ENCODE measurements at regions not wholly inside any gene's neighbourhood (a gene's known extent, or its start where the extent isn't known, plus 50 kb on each side); places are given as distances from the start of the nearest gene placed in this dataset.

DNA sequence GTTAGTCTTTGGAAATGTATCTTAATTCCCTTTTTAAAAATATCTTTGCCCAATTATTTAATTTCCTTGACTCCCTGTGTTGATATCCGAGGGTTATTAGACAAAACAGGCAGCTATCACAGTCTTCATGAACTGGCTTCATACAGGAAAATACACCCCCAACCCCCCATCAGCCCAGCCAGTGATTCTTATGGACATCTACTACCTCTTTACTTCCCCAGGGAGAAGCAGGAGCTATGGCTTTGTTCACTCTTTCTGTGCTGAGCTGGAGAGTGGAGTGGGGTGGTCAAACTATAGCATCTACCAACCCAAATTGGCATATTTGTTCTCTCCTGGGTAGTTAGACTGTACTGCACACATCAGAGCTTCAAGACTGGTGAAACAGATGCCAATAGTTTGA is 134.4 kb upstream of the SLC38A2 start:
- Histone ChIP-seq H3K4me1 (ENCODE audit: control insufficient read depth, extremely low read depth, insufficient read depth, low read length) (peaks cover 23% of the 10 kb centered on the region), H3K9me3 (ENCODE audit: control insufficient read depth, low read depth, low read length) (peaks cover 2% of the 10 kb centered on the region), H3K9me1 (ENCODE audit: control insufficient read depth, extremely low read depth, insufficient read depth, low read length) (no peaks in the 10 kb centered on the region), H3K4me3 (ENCODE audit: control insufficient read depth in 2 of 3, extremely low read depth in 1 of 3, insufficient read depth in 2 of 3, low read depth in 1 of 3, low read length in 3 of 3) (no peak overlapping the region), H3K9ac (ENCODE audit: control insufficient read depth, extremely low read depth, insufficient read depth, low read length) (no peak overlapping the region), H3K4me2 (ENCODE audit: control insufficient read depth, extremely low read depth, insufficient read depth, low read depth, low read length) (no peak overlapping the region), H4K20me1 (ENCODE audit: control insufficient read depth, extremely low read depth, insufficient read depth, low read length) (no peaks in the 10 kb centered on the region), H3K36me3 (ENCODE audit: control insufficient read depth in 2 of 2, extremely low read depth in 1 of 2, insufficient read depth in 2 of 2, low read length in 2 of 2) (peaks cover 0 to 4% of the 10 kb centered on the region in 2 experiments), H3K27me3 (ENCODE audit: control insufficient read depth, extremely low read depth, insufficient read depth, low read length) (no peaks in the 10 kb centered on the region), H3K79me2 (ENCODE audit: control insufficient read depth, insufficient read depth, low read length) (no peaks in the 10 kb centered on the region), H2AFZ (ENCODE audit: control insufficient read depth, low read length) (no peak overlapping the region), H3K27ac (ENCODE audit: control insufficient read depth, insufficient read depth, low read length) (no peak overlapping the region)
- DNase-seq (ENCODE audit: low read depth, low spot score) (no peak), FAIRE-seq (no peak)
- TF ChIP-seq EZH2 (IDR thresholded peaks at IDR 0.05; ENCODE audit: low read length) (no peak), CTCF (optimal IDR thresholded peaks at IDR 0.05 in 1 of 3, IDR thresholded peaks at IDR 0.05 in 1 of 3, conservative IDR thresholded peaks at IDR 0.05 in 1 of 3; ENCODE audit: extremely low read depth in 1 of 3, insufficient read depth in 2 of 3, low read length in 3 of 3) (no peak)
- dilution Hi-C loops (cut with MboI; ENCODE audit: extremely low pct_ligation_motif_present, low sequenced_read_pairs): no loop called here

- TF ChIP-seq EZH2 (IDR thresholded peaks at IDR 0.05; ENCODE audit: low read length) (no peak), CTCF (optimal IDR thresholded peaks at IDR 0.05 in 1 of 3, IDR thresholded peaks at IDR 0.05 in 1 of 3, conservative IDR thresholded peaks at IDR 0.05 in 1 of 3; ENCODE audit: extremely low read depth in 1 of 3, insufficient read depth in 2 of 3, low read length in 3 of 3) (no peak)
These were observed 133.6 kb upstream of the SLC38A2 start for GRCh38 chr12:46506198-46506597.

More at GRCh38 chr12:46506198-46506597, 133.6 kb upstream of the SLC38A2 start:
- no peak for DNase-seq (ENCODE audit: low read depth, low spot score)
- Histone ChIP-seq H3K79me2 (ENCODE audit: control insufficient read depth, insufficient read depth, low read length) (no peaks in the 10 kb centered on the region), H3K4me2 (ENCODE audit: control insufficient read depth, extremely low read depth, insufficient read depth, low read depth, low read length) (no peak overlapping the region), H2AFZ (ENCODE audit: control insufficient read depth, low read length) (no peak overlapping the region), H3K27ac (ENCODE audit: control insufficient read depth, insufficient read depth, low read length) (no peak overlapping the region), H3K27me3 (ENCODE audit: control insufficient read depth, extremely low read depth, insufficient read depth, low read length) (no peaks in the 10 kb centered on the region), H3K9me3 (ENCODE audit: control insufficient read depth, low read depth, low read length) (peaks cover 2% of the 10 kb centered on the region), H4K20me1 (ENCODE audit: control insufficient read depth, extremely low read depth, insufficient read depth, low read length) (no peaks in the 10 kb centered on the region), H3K9me1 (ENCODE audit: control insufficient read depth, extremely low read depth, insufficient read depth, low read length) (no peaks in the 10 kb centered on the region), H3K4me1 (ENCODE audit: control insufficient read depth, extremely low read depth, insufficient read depth, low read length) (peaks cover 23% of the 10 kb centered on the region), H3K9ac (ENCODE audit: control insufficient read depth, extremely low read depth, insufficient read depth, low read length) (no peak overlapping the region), H3K36me3 (ENCODE audit: control insufficient read depth in 2 of 2, extremely low read depth in 1 of 2, insufficient read depth in 2 of 2, low read length in 2 of 2) (peaks cover 0 to 4% of the 10 kb centered on the region in 2 experiments), H3K4me3 (ENCODE audit: control insufficient read depth in 2 of 3, extremely low read depth in 1 of 3, insufficient read depth in 2 of 3, low read depth in 1 of 3, low read length in 3 of 3) (no peak overlapping the region)
- dilution Hi-C loops (cut with MboI; ENCODE audit: extremely low pct_ligation_motif_present, low sequenced_read_pairs): no loop called here
- FAIRE-seq: no peak

All from keratinocyte (primary cell).